ENCODE measurements at regions not wholly inside any gene's neighbourhood (a gene's known extent, or its start where the extent isn't known, plus 50 kb on each side); places are given as distances from the start of the nearest gene placed in this dataset.

DNA sequence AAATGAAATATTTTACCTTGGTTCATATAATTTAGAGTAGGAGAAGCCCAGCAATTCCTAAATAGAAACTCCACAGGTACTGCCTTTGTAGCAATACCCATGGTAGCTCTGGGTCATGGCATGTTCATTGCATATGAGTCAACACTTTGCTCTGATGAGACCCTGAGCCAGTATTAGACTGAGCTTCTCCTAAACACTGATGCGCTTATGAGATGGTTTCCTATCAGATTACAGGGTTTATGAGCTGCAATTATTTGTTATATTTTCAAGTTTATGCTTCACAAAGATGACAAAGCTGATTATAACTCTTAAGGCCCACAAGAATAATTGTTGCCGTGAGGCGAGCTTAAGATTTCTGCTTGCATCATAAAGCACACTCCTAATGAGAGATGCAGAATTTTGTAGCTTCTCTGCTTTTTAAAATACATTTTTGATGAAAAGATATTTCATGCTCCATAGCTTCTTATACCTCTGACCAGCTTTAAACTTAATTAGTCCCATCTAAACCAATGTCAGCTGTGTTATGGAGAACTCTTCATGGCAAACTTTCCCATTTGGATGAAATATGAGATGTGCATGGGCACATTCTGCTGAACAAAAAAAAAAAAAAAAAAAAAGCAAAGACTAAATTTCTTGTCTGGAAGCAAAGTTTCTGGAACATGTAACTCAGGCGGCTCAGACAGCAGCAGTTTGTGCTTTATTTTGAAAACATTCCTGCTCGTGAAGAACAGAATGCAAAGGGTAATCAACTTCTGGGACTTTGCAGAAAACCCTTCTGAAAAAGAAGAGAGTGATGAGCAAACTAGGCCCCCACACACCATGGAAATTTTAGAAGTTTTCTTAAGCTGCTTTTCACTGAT lies 162.6 kb downstream of the KCNE4 start:
- ATAC-seq, result no peak
- no peaks in the 10 kb centered on the region for H3K9me3 ChIP-seq (ENCODE audit: control insufficient read depth, low read length)

DNA sequence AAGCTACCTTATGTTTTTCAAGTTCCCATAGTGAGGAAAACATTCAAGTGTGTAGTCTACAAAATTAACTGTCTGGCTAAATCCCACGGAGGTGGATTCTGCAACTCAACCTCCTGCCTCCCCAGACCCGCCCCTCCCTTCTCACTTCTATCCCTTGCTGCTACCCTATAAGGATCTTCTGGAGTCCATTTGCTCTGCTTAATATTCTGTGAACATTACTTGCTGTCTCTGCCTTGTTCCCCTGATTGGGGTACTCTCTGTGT lies 163.2 kb downstream of the KCNE4 start:
- 31% methylated on average over 2 of the region's 2 CpGs for WGBS
- H3K4me3 ChIP-seq (ENCODE audit: low read length), result no peak overlapping the region
- no peaks in the 10 kb centered on the region for H3K27me3 ChIP-seq (ENCODE audit: control insufficient read depth, insufficient read depth)
- H3K9me3 ChIP-seq (ENCODE audit: control insufficient read depth, low read length), result no peaks in the 10 kb centered on the region
- peaks cover 2% of the 10 kb centered on the region for H3K4me1 ChIP-seq (ENCODE audit: control insufficient read depth, insufficient read depth, low read length)
- ATAC-seq (no peak), DNase-seq (no peak)
- H3K27ac ChIP-seq (ENCODE audit: low read length), result no peak overlapping the region
- intact Hi-C loops (cut with DNase I), result no loop called here

More for the DNA sequence above, 162.6 kb downstream of the KCNE4 start:
- 71% methylated on average over 5 of the region's 5 CpGs for WGBS
- intact Hi-C loops (cut with DNase I), result no loop called here
- peaks cover 2% of the 10 kb centered on the region for H3K4me1 ChIP-seq (ENCODE audit: control insufficient read depth, insufficient read depth, low read length)
- H3K4me3 ChIP-seq (ENCODE audit: low read length), result no peak overlapping the region
- DNase-seq, result no peak
- no peak overlapping the region for H3K27ac ChIP-seq (ENCODE audit: low read length)
- no peaks in the 10 kb centered on the region for H3K27me3 ChIP-seq (ENCODE audit: control insufficient read depth, insufficient read depth)

DNA sequence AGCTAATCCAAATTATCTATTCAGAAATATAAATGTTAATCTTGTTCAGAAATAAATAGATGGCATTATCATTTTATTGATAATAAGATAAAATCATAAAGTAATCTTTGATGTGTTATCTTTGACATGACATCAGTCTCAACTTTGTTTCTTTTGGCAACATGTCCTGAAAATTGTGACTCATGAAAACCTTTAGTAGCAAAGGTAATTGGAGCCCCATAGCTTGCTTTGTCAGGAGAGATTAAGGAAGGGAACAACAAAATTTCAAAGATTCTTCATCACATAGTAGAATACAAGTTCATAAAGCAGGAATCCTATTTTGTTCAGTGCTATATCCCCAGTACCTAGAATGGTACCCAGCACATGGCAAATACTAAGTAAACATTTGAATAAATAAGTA lies 165.4 kb downstream of the KCNE4 start:
- no peak overlapping the region for H3K4me3 ChIP-seq (ENCODE audit: low read length)
- no peak overlapping the region for H3K27ac ChIP-seq (ENCODE audit: low read length)
- intact Hi-C loops (cut with DNase I), result no loop called here
- H3K4me1 ChIP-seq (ENCODE audit: control insufficient read depth, insufficient read depth, low read length), result peaks cover 3% of the 10 kb centered on the region
- DNase-seq (no peak), ATAC-seq (no peak)
- H3K9me3 ChIP-seq (ENCODE audit: control insufficient read depth, low read length), result no peaks in the 10 kb centered on the region
- H3K27me3 ChIP-seq (ENCODE audit: control insufficient read depth, insufficient read depth), result no peaks in the 10 kb centered on the region

DNA sequence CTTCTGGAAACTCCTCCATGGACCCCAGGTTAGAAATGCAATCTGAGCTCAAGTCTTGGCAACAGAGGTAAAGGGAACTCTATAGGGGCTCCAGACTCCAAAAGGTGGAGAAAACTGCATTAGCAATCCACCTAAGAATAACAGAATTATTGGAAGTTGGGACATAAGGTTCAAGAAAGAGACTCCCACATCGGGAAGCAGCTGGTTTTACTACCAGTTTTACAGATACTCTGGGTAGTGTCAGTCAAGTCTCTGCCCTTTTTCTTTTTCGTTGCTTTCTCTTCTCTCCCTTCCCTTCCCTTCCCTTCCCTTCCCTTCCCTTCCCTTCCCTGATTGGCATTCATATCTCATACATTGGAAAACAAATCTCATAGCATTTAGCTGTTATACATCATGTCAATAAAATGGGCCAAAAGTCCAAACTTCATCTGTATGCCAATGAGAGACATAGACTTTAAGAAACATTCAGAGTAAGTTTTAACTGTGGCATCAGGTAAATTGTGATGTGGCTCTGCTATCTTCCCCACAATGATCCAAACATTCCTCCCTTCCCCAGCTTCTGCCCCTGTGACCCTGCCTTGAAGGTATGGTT lies 166.7 kb downstream of the KCNE4 start:
- no peak overlapping the region for H3K27ac ChIP-seq (ENCODE audit: low read length)
- ATAC-seq (no peak), DNase-seq (no peak)
- no peaks in the 10 kb centered on the region for H3K27me3 ChIP-seq (ENCODE audit: control insufficient read depth, insufficient read depth)
- no peak overlapping the region for H3K4me3 ChIP-seq (ENCODE audit: low read length)
- H3K9me3 ChIP-seq (ENCODE audit: control insufficient read depth, low read length), result no peaks in the 10 kb centered on the region
- intact Hi-C loops (cut with DNase I), result no loop called here
- WGBS, result 75% methylated on average over 2 of the region's 2 CpGs
- peaks cover 3% of the 10 kb centered on the region for H3K4me1 ChIP-seq (ENCODE audit: control insufficient read depth, insufficient read depth, low read length)

DNA sequence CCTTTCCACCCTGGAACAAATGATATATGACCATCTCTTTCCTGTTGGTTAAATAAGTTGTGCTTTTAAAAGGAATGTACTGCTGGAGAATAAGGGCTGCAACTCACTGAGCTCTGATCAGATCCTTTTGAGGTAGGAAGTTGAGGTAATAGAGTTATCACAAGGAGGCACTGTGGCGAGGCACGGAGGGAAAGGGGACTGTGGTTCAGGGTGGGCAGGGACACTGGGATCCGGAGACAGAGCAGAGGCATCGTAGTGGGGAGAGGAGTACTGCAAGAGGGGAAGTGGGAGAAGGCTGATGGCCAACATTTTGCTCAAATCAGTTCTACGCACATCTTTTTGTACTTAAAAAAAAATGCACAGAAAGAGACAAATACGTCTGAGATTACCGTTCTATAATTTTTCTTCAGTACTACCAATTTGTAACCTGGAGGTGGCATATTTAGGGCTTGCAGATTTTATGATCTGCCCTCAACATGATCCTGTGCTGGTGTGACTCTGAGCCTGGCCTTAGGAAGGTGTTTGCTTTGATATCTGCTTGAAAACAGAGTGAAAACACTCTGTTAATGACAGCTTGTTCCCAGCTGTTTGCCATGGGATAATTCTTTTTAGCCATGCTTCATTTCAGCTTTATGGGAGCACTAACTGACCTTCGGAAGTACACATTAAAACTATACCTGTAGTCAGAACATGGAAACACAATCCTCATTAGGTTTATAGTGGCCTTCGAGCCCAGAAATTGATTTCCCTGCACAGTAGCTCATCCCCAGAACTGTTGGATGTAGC lies 168.1 kb downstream of the KCNE4 start:
- Histone ChIP-seq H3K27ac (ENCODE audit: low read length) (no peak overlapping the region), H3K4me3 (ENCODE audit: low read length) (no peak overlapping the region), H3K9me3 (ENCODE audit: control insufficient read depth, low read length) (no peaks in the 10 kb centered on the region), H3K4me1 (ENCODE audit: control insufficient read depth, insufficient read depth, low read length) (peaks cover 3% of the 10 kb centered on the region), H3K27me3 (ENCODE audit: control insufficient read depth, insufficient read depth) (no peaks in the 10 kb centered on the region)
- no peak for ATAC-seq
- intact Hi-C loops (cut with DNase I), result no loop called here
- 66% methylated on average over 9 of the region's 9 CpGs for WGBS
- no peak for DNase-seq

DNA sequence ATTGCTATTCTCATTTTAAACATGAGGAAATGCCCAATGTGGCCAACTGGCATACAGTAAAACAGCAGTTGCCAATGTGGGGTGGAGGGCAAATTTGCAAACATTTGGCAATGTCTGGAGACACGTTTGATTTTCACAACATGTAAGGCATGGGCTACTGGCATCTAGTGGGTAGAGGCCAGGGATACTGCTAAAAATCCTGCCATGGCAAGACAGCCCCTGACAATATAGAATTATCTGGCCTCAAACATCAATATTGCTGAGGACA lies 168.6 kb downstream of the KCNE4 start:
- ATAC-seq, result no peak
- intact Hi-C loops (cut with DNase I), result no loop called here

DNA sequence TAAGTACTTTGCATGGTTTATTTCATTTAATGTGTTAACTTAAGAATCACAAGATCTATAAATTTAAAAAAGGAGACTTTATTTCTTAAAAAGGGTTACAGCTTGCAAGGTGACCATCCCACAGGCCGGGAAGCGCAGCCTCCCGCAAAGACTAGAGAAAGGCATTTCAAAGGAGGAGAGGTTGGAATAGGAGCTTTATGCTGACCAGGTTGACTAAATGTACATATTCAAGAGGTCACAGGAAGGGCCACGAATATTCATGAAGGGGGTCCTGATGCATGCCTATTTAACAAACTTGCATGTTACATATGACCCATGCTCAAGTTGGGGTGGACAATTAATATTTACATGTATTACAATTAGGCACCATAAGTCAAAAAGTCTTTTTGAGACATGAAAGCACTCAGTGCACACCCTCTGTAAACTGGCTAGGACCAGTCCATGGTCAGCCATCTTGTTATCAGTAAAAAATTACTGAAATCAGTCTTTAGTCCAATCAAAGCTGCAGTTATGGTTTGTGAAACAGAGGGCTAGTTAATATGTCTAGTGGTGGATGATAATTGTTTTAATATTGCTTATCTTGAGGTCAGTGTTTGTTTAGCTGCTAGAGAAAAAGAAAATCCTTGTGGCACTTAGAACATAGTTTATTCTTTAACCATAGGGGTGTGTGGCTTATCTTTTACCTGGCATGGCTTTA lies 169.3 kb downstream of the KCNE4 start:
- H3K9me3 ChIP-seq (ENCODE audit: control insufficient read depth, low read length), result no peaks in the 10 kb centered on the region
- no peak for ATAC-seq

More for the DNA sequence above, 168.6 kb downstream of the KCNE4 start:
- Histone ChIP-seq H3K27me3 (ENCODE audit: control insufficient read depth, insufficient read depth) (no peaks in the 10 kb centered on the region), H3K9me3 (ENCODE audit: control insufficient read depth, low read length) (no peaks in the 10 kb centered on the region), H3K27ac (ENCODE audit: low read length) (no peak overlapping the region), H3K4me3 (ENCODE audit: low read length) (no peak overlapping the region), H3K4me1 (ENCODE audit: control insufficient read depth, insufficient read depth, low read length) (peaks cover 1% of the 10 kb centered on the region)
- WGBS, result 45% methylated on average over 1 of the region's 1 CpG
- DNase-seq, result no peak

DNA sequence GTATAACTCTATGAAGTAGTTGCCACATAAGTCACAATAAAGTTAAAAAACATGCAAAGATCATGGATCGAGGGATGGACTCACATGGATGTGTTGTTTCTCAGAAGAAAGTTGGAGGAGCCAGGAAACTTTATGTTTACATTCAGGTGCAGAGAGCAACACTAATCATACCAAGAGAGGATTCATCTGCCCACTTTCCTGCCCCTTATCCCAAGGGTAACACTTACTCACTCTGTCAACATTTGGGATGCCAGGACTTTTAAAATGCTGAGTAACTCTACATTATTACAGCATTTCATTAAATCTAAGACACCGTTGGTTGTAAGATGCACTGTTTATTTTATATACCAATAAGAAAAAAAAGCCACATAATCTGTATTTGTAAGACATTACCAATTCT lies 170.4 kb downstream of the KCNE4 start:
- no peak for DNase-seq
- no peak overlapping the region for H3K4me3 ChIP-seq (ENCODE audit: low read length)
- H3K4me1 ChIP-seq (ENCODE audit: control insufficient read depth, insufficient read depth, low read length), result peaks cover 1% of the 10 kb centered on the region
- no peak overlapping the region for H3K27ac ChIP-seq (ENCODE audit: low read length)
- H3K9me3 ChIP-seq (ENCODE audit: control insufficient read depth, low read length), result no peaks in the 10 kb centered on the region
- ATAC-seq, result no peak
- WGBS, result 77% methylated on average over 2 of the region's 2 CpGs
- intact Hi-C loops (cut with DNase I), result no loop called here
- no peaks in the 10 kb centered on the region for H3K27me3 ChIP-seq (ENCODE audit: control insufficient read depth, insufficient read depth)

More for the DNA sequence above, 169.3 kb downstream of the KCNE4 start:
- no peak overlapping the region for H3K4me3 ChIP-seq (ENCODE audit: low read length)
- no peak for DNase-seq
- H3K27ac ChIP-seq (ENCODE audit: low read length), result no peak overlapping the region
- intact Hi-C loops (cut with DNase I), result no loop called here
- 72% methylated on average over 4 of the region's 4 CpGs for WGBS
- H3K27me3 ChIP-seq (ENCODE audit: control insufficient read depth, insufficient read depth), result no peaks in the 10 kb centered on the region
- H3K4me1 ChIP-seq (ENCODE audit: control insufficient read depth, insufficient read depth, low read length), result peaks cover 1% of the 10 kb centered on the region

DNA sequence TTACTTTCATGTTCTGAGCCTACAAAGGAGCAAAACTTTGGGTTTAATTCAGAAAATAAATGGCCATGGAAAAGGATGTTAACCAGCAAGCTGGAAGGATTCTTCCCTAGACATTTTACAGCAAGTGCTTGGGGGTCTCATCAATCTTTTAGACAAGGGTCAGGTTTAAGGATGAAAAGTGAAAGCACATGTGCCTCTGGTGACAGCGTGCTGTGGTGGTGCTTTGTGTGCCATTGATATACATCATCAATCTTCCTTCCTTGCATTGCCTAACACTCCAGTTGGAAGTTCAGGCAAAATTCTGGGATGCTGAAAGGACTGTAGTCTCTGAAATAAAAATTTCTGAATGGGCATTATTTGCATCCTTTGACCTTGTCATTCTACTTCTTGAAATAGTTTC lies 171.2 kb downstream of the KCNE4 start:
- intact Hi-C loops (cut with DNase I), result no loop called here
- 56% methylated on average over 1 of the region's 1 CpG for WGBS
- peaks cover 1% of the 10 kb centered on the region for H3K4me1 ChIP-seq (ENCODE audit: control insufficient read depth, insufficient read depth, low read length)
- ATAC-seq, result no peak
- H3K27me3 ChIP-seq (ENCODE audit: control insufficient read depth, insufficient read depth), result no peaks in the 10 kb centered on the region
- no peak overlapping the region for H3K4me3 ChIP-seq (ENCODE audit: low read length)
- no peak for DNase-seq
- no peaks in the 10 kb centered on the region for H3K9me3 ChIP-seq (ENCODE audit: control insufficient read depth, low read length)
- no peak overlapping the region for H3K27ac ChIP-seq (ENCODE audit: low read length)

DNA sequence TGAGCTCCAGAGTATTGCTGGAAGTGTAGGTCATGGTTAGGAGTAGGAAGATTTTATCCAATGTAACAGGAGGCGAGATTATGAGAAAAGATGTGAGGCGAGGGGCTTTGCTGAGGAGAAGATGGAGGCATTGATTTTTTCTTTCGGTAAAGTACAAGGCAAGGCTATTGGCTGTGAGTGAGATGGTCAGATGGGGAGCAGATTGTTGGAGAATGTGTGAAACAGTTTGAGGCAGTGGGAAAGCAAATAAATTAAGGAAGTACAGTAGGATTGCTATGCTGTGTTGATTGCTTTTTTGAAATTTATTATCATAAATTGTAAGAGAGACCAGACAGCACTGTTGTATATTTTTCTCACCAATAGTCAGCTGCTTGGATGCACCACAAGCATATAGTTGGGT lies 173.3 kb downstream of the KCNE4 start:
- 92% methylated on average over 3 of the region's 3 CpGs for WGBS
- ATAC-seq, result no peak
- no peaks in the 10 kb centered on the region for H3K27me3 ChIP-seq (ENCODE audit: control insufficient read depth, insufficient read depth)
- H3K27ac ChIP-seq (ENCODE audit: low read length), result no peak overlapping the region
- H3K4me1 ChIP-seq (ENCODE audit: control insufficient read depth, insufficient read depth, low read length), result peaks cover 1% of the 10 kb centered on the region
- no peaks in the 10 kb centered on the region for H3K9me3 ChIP-seq (ENCODE audit: control insufficient read depth, low read length)
- no peak for DNase-seq
- intact Hi-C loops (cut with DNase I), result no loop called here
- no peak overlapping the region for H3K4me3 ChIP-seq (ENCODE audit: low read length)

DNA sequence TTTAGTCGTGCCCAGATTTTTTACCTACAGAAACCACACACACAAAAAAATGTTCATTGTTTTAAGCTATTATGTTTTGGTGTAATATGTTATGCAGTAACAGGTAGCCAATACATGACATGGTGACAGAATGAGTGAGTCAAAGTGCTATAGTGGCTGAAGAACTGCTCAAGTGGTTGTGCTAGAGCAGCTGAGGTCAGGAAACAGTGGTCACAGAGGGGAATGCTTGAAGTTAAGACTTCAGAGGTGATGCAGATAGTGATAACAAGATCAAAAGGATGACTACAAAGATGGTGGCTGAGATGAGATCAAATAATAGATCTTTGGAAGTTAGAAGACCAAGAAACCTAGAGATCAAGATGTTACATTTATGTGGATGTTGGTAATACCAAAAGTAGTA lies 174.3 kb downstream of the KCNE4 start:
- no peak overlapping the region for H3K4me3 ChIP-seq (ENCODE audit: low read length)
- H3K4me1 ChIP-seq (ENCODE audit: control insufficient read depth, insufficient read depth, low read length), result no peaks in the 10 kb centered on the region
- DNase-seq (no peak), ATAC-seq (no peak)
- H3K27ac ChIP-seq (ENCODE audit: low read length), result no peak overlapping the region
- WGBS, result 27% methylated on average over 1 of the region's 1 CpG
- H3K9me3 ChIP-seq (ENCODE audit: control insufficient read depth, low read length), result no peaks in the 10 kb centered on the region
- no peaks in the 10 kb centered on the region for H3K27me3 ChIP-seq (ENCODE audit: control insufficient read depth, insufficient read depth)
- intact Hi-C loops (cut with DNase I), result no loop called here

Measured in right cardiac atrium (tissue), 5 donors.